ENCODE measurements at regions not wholly inside any gene's neighbourhood (a gene's known extent, or its start where the extent isn't known, plus 50 kb on each side); places are given as distances from the start of the nearest gene placed in this dataset.

DNA sequence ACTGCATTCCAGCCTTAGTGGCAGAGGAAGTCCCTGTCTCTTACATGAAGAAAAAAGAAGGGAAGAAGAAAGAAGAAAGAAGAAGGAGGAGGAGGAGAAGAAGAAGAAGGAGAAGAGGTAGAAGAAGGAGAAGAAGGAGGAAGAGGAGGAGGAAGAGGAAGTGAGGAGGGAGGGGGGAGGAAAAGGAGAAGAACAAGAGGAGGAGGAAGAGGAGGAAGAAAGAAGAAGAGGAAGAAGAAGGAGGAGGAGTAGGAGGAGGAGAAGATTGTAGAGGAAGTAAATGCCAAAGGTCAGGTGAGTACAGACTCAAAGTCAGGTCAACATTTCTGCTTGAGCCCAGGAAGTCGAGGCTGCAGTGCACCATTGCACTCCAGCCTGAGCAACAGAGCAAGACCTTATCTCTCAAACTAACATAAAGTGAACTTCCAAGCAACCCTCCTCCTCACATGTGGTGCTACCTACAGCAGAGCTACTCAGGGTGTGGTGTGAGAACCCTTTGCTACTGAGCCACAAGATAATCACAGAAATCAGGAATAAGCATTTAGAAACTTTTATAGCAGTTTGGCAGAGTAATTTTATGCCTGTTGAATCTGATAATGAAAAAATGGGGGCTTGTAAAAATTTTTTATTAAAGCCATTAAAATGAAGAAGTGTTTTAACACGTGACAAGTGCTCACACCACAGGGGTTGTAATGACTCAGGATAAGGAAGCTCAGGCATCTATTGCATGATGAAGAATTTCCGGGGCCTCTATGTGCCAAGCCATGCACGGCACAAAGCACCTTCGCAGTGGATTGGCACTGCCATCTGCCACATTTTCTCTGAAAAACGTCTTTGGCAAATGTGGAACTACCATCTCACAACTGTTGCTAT, 224.9 kb upstream of the AUTS2 start:
- TF ChIP-seq POLR2A (IDR thresholded peaks at IDR 0.05), result no peak
- TF ChIP-seq, protein P1, sequence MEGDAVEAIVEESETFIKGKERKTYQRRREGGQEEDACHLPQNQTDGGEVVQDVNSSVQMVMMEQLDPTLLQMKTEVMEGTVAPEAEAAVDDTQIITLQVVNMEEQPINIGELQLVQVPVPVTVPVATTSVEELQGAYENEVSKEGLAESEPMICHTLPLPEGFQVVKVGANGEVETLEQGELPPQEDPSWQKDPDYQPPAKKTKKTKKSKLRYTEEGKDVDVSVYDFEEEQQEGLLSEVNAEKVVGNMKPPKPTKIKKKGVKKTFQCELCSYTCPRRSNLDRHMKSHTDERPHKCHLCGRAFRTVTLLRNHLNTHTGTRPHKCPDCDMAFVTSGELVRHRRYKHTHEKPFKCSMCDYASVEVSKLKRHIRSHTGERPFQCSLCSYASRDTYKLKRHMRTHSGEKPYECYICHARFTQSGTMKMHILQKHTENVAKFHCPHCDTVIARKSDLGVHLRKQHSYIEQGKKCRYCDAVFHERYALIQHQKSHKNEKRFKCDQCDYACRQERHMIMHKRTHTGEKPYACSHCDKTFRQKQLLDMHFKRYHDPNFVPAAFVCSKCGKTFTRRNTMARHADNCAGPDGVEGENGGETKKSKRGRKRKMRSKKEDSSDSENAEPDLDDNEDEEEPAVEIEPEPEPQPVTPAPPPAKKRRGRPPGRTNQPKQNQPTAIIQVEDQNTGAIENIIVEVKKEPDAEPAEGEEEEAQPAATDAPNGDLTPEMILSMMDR (IDR thresholded peaks at IDR 0.05), result no peak
